ENCODE measurements at regions not wholly inside any gene's neighbourhood (a gene's known extent, or its start where the extent isn't known, plus 50 kb on each side); places are given as distances from the start of the nearest gene placed in this dataset.

DNA sequence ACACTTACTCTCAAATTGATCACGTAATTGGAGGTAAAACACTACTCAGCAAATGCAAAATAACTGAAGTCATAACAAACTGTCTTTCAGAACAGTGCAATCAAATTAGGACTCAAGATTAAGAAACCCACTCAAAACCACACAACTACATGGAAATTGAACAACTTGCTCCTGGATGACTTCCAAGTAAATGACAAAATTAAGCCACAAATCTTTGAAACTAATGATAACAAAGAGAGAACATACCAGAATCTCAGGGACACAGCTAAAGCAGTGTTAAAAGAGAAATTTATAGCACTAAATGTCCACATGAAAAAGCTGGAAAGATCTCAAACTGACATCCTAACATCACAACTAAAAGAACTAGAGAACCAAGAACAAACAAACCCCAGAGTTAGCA lies 540.5 kb upstream of the CDH18 start:
- no peak for DNase-seq

- DNase-seq = no peak
These were observed 537.1 kb upstream of the CDH18 start for GRCh38 chr5:20524991-20525529.

DNA sequence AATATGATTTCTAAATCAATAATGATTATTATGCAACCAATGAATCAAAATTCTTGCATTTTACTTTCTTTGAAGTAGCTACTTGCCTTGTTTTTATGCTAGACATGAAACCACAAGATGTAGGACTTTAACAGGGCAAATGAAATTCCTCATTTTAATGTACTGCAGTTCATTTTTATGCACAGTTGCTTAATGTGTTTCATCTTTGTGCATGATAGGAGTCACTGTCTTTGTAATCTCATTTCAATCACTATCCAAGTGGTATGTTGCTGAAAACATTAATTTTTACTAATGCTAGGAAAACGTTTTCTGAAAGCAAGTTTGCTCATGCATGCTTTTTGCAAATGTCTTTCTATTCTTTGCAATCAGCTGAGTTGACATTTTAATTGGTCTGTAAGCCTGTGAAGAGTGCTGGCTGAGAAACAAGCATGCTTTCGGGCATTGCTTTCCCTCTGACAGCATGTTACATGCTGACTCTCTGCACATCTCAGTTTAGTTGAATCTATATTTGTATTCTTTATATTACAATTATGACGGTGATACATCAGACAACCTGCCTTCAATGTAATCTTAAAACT lies 535.0 kb upstream of the CDH18 start:
- no peak for DNase-seq

DNA sequence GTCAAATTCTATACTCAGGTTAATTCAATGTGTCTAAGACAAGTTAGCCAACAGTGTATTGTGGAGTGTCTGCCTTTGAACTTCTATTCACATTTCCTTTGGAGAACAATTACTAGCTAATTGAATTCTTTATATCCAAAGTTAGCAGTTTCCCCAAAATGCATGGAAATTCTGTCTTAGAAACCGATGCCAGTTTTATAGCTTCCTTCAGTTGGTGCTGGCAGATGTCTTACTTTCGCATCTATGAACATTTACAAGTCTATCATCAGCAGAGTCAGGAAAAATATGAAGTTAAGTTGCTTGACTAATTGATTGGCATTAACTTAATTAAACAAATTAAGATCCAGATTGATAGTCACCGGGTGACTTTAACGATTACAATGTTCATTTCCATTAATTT lies 527.6 kb upstream of the CDH18 start:
- DNase-seq = no peak

DNA sequence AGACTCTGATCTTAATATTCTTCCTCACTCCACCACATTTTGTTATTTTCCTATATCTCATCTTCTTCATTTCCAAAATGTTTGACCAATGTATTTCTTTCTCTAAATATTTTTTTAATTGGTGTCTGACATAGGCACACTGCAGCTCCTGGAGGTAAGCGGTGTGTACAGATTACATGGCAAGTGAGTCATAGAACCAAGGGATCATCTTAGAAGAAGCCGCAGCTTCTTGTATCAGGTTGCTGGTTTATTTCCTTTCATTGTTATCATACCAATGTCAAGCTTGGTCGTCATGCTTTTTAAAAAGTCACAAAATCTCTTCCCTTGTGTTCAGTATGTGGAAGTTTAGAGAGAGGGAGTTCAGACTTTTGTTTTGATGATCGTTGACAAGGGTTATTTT lies 526.1 kb upstream of the CDH18 start:
- no peak for DNase-seq

- no peak for DNase-seq
These were observed 512.5 kb upstream of the CDH18 start for GRCh38 chr5:20500546-20500945.

GRCh38 chr5:20498926-20499325 lies 510.9 kb upstream of the CDH18 start:
- no peak for DNase-seq

DNA sequence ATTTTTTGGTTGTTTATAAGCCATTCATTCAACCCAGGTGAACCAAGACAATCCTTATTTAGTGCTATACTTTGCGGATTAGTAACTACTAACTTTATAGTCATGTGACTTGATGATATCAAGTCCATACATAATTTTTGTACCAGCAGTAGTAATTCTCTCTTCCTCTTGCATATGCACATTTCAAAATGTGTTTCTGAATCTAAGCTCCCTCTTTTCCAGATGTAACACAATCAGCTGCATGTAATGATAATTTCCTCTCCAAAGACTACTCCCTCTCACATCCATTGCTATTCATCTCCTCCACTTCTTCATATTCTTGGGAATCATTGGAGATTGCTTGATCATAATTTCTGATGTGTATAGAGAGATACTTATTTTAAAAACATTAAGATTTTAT lies 510.1 kb upstream of the CDH18 start:
- DNase-seq = no peak

DNA sequence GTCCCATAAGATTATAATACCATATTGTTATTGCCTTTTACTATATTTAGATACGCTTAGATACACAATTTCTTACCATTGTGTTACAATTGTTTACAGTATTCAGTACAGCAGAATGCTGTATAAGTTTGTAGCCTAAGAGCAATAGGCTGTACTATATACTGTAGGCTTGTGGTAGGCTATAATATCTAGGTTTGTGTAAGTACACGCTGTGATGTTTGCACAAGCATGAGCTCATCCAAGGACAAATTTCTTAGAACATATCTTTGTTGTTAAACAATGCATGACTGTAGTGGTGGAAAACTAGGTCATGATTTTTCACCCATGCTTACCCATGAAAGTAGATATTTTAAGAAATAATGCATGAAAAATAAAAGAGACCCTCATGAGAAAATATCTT lies 509.4 kb upstream of the CDH18 start:
- no peak for DNase-seq

DNA sequence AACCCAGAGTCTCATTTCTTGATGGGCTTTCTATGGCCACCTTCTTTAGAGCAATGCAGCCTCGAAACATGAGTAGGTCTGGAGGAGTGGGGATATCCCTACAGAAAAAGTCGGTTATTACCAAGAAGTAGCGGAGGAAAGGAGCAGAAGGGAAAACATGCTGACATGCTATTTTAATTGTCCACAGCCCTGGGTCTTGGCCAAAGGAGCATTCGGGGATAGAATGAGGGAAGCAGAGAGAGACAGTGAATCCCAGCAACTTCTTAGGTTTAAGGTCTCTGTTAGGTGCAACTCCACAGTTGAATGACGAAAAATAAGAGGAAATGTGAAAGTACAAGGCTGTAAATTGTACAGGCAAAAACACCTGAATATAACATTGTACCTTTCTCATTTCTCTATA lies 506.7 kb upstream of the CDH18 start:
- no peak for DNase-seq

DNA sequence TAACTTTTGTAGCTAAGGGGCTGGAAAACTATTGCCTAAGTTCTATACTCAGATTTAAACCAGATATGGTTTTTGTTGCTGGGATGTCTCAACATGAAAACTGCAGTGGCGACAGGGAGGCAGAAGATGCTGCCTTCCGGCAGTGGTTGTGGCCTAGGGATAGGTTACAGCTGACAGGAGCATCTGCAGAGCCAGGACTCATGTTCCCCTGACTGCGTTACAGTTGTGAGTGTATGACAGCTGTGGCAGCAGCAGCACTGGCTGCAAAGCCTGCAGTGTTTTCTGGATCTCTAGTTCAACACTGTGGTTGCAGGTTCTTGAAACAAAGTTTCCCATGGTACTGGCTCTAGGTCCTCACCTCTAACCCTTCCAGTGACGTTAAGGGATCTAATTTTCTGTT lies 498.8 kb upstream of the CDH18 start:
- DNase-seq = no peak

DNA sequence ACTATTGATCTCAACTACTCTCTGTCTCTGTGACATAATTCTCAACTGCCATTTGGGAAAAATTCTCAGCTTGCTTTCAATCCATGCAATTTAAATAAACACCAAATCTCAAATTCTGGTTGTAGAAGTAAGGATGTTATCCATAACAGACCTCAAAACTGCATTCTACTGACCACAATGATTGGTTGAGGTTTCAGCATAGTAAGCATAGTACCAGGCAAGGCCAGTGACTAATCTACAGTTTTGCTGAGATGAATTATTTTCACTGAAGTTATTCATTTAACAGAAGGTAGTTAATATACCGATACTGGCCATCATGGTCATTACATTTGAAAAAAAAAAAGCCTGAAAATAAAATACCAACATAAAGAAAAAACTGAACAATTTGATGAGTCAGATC lies 488.0 kb upstream of the CDH18 start:
- DNase-seq = no peak

- DNase-seq = no peak
These were observed 483.0 kb upstream of the CDH18 start for GRCh38 chr5:20470997-20471396.

GRCh38 chr5:20469792-20470191 lies 481.8 kb upstream of the CDH18 start:
- DNase-seq = no peak

- no peak for DNase-seq
These were observed 481.4 kb upstream of the CDH18 start for GRCh38 chr5:20469390-20469789.

DNA sequence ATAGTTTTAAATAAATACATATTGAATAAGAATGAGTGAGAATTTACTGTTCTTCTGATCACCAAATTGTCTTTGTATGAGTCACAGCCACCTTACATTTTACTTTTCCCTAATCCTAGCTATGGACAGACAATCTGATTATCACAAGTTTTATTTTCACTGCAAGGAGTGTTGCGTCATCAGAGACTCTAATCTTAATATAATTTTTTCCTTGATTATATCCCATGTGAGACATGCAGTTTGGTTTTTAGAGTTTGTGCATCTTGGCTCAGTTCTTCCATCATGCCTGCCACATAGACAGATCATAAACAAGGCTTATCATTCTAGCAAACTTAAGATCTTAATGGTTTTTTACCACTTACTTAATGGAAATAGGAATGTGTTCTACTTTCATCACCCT lies 478.5 kb upstream of the CDH18 start:
- no peak for DNase-seq

DNA sequence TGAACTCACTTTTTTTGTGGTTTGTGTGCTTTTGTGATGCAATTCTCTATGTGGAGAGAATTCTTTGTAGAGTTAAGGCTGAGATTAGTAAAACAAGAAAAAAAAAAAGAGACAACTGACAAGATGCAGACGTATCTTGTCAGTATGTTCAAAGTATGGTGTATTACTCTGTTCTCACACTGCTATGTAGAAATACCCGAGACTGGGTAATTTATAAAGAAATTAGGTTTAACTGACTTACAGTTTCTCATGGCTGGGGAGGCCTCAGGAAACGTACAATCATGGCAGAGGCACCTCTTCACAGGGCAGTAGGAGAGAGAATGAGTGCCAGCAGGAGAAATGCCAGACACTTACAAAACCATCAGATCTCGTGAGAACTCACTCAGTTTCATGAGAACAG lies 475.2 kb upstream of the CDH18 start:
- no peak for DNase-seq

DNA sequence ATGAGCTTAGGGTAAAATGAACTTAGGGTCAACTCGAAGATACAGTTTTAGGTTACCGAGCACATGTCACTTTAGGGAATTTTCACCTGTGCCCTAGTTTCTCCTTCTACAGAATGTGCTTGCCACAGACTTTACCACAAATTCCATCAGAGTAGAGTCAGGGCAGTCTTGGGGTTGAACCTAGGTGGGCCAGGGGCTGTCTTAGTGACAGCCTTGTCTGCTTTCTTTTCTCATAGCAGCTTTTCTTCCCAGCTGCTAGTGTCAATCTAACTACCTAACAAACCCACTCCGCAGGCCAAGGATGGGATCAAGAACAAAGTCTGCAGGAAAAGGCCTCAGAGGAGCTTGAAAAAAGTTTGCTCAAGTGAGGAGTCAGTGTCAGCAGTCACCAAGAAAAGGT lies 458.1 kb upstream of the CDH18 start:
- no peak for DNase-seq

DNA sequence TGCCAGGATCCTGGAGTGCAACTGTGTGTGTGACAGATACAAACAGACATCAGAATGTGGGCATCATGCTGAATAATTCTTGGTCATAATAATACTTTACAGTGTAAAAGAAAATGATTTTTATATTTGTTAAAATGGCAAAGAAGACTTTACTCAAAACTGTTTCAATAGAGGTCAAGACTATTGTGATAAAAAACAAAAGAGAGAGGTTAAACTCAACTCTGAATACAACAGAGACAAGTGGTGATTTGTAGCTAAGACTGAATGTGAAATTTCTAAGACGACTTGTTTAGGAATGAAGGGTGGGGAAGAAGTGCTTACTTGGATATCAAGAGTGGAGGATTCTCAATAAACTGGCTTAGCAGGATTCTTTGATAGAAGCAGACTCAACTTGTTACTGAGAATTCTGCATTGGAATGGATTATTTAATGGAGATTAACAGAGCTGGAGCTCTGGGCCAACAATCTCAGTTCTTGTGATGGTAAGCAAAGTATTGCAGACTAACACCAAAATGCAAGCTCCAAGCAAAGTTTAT lies 457.4 kb upstream of the CDH18 start:
- DNase-seq = no peak

DNA sequence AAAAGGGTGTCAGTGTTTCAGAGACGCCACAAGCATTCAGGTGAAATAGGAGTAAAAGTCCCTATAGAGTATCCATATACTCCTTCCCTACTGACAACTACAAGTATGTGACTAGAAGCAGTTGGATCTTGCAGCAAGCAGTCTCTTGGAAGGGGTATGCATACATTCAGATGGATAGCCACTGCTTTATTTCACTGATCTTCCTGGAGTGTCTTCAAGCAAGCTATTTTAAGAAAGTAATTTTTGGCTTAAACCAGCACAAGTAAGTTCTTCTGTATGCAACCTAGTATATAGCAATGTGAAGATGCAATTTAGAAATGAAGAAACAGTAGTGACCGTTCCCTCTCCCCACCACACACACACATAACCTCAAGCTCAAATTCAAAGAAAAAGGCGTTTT lies 446.8 kb upstream of the CDH18 start:
- DNase-seq = no peak

DNA sequence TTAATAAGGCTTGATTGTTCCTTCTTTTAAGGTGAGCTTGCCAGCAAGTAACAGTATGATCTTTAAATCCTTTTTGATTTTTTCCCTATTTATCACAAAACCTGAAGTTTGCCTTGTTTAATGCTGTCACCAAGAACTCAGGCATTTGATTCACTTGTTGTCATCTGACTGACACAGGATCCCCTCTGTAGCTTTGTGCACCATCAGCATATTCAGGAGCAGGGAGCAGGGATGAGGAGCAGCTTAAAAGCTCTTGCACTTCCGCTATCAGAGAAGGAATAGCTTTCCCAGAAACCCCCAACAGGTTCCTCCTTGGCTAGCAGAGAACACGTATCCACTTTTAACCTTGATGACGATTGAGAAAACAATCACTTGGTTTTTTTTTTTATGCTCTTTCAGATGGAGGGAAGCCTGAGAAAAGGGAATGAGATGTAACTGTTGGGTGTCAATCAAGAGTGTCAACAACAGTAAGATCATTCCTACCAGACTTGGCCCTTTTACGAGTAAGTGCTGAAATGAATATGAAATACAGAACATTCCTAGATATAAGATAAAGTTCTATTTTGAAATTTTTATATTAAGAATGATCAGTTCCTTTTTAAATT lies 433.1 kb upstream of the CDH18 start:
- no peak for DNase-seq
